T-helper 2 cell (primary cell): ENCODE measurements at regions not wholly inside any gene's neighbourhood (a gene's known extent, or its start where the extent isn't known, plus 50 kb on each side); places are given as distances from the start of the nearest gene placed in this dataset.
"Not testable (repeated sequence)": the region's sequence is repeated elsewhere in the genome, so short reads cannot be mapped to it uniquely, and the experiment has no call there.

Experiments
- DNase-seq, 5 experiments: peaks; one replicate each; pipeline versions ENCODE4 v3.0.0 to v3.0.0-alpha.2; 2012 to 2022

DNA sequence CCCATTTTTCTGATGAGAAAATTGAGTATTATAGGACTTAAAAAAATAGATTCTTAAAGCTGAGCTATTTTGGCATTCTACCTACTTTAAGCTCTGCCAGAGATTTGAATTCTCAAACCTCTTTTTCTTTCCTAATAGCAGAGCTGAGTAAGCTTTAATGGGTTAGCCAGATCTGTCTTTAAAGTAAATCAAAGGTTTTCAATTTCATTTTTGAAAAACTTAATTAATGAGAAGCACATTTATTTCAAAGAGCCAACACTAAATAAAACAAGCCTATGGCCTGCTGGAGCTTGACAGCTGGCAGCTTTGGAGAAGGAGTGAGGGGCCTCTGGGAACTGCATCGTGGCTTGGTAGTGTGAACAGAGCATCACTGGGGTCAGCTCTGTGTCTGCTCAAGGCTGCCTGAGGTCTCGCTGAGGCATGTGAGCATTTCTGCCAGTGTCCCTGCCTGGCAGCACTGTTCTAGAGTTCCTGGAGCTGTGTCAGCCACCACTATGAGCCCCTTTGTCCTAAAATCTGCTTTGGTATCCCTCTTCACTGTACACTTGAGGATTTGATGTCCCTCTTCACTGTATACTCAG, 50.4 kb upstream of the PRSS23 start:
- no peak for DNase-seq

DNA sequence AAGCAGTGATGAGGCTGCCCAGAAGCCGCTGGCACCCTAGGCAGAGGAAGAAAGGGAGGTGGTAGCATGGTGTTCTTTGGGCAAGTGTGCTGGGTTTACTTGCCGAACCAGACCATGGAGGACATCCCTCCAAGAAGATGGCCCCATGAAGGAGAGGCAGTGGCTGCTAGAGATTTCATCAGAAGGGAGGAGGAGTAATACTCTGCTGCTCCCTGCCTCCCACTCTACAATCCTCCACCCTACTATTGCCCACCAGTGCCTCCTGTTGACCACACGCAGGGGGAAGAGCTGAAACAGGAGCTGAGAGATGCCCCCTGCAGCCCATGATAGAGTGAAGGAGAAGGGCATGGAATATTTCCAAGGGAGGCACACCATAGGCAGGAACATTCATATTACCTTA, 51.0 kb upstream of the PRSS23 start:
- no peak for DNase-seq

DNA sequence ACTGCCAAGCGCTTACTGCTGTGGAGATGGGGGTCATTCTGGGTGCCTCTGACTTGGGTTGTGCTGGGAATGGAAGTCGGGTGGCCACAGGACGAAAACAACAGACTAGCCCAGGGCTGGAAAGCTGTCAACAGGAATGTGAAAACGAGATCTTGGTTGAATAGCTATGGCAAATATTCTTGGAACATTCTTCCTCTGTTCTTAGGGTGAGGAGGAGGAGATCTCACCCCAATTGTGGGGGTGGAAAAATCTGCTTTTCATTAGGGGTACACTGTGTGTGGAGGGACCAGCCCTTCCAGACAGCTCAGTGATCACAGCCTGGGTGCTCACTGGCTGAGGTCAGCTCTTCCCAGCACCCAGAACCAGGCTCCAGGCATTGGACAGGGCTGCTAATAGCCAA, 52.0 kb upstream of the PRSS23 start:
- DNase-seq = no peak

DNA sequence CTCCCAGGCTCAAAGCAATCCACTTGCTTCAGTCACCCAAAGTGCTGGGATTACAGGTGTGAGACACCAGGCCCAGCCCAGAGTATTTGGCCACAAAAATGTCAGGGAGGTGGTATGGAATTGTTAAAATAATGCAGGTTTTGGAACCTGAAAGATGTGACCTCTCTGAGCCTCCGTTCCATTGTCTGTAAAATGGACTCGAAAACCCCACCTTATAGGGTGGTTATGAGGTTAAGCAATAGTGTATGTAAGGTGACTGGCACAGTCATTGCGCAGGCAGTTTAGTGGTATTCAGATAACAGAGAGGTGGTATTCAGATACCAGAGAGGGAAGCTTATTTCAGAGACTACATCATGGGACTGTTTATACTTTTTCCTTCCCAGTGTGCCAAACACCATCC, 52.5 kb upstream of the PRSS23 start:
- no peak for DNase-seq

DNA sequence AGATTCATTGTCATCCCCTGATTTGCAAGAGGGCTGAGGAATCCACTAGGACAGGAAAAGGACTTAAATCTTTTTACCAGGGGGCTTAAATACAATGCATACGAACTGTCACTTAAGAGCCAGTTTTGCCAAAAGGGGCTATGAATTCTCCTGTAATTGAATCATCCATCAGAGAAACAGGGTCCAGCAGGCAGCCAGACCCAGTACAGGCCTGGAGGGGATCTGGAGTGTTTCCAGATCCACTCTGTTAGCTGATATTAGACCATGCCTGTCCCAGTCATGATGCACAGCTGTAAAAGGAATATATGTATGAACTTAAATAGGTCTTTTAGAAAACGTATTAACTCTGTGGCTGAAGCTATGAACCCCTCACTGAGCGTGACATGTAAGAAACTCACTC, 53.8 kb upstream of the PRSS23 start:
- no peak for DNase-seq

DNA sequence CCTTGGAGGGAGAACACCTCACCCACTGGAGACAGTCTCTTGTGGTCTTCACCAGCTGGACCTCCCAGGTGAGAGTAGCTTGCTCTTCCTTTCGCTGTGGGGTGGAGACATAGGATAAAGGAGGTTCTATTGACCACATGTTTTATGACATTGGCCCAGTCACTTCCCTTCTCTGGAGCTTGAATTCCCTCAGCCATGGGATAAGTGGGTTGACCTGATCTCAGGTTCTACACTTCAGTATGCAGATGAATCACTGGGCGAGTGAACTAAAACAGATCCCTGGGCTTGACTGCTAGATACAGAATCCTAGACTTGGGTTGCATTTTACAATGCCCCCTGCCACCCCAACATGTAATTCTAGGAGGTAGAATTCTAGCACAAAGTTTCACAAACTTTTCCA, 54.8 kb upstream of the PRSS23 start:
- no peak for DNase-seq

DNA sequence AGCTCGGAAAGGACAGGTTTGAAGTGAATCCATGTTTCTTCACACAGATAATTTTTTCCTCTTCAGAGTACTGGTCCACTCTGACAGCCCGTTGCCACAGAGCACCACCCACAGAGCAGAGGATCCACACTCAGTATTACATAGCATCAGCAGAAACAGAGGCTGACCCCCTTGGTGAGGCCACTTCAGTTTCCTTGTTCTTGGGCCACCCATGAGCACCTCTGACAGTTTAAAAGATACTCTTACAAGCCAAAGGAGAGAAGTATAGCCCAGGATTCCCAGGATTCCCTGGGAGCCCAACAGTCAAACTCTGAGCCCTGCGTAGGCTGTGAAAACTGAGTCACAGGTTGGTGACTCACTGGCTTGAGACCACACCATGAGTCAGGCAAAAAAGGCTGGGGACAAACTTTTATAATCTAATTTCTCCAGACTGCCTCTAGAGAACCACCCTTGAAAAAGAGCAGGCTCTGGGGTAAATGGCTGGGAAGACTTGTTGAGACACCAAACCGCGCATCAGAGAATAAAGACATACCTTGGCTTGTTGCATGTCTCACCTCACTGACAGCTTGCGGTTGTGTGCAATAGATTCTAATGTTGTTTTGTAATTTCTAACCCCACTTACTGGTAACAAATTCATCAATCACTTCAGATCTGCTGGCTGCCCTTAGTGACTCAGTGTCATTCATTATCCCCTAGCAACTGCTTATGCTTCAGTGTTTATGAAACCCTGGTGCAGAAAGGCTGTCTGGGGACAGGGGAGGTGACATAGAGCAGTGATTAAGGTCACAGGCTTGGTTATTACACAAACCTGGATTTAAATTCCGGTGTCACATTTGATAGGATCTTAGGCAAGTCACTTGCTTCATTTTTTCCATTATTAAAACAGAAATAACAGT, 56.9 kb upstream of the PRSS23 start:
- DNase-seq = peak in 1 of 5 experiments; percentile 21

DNA sequence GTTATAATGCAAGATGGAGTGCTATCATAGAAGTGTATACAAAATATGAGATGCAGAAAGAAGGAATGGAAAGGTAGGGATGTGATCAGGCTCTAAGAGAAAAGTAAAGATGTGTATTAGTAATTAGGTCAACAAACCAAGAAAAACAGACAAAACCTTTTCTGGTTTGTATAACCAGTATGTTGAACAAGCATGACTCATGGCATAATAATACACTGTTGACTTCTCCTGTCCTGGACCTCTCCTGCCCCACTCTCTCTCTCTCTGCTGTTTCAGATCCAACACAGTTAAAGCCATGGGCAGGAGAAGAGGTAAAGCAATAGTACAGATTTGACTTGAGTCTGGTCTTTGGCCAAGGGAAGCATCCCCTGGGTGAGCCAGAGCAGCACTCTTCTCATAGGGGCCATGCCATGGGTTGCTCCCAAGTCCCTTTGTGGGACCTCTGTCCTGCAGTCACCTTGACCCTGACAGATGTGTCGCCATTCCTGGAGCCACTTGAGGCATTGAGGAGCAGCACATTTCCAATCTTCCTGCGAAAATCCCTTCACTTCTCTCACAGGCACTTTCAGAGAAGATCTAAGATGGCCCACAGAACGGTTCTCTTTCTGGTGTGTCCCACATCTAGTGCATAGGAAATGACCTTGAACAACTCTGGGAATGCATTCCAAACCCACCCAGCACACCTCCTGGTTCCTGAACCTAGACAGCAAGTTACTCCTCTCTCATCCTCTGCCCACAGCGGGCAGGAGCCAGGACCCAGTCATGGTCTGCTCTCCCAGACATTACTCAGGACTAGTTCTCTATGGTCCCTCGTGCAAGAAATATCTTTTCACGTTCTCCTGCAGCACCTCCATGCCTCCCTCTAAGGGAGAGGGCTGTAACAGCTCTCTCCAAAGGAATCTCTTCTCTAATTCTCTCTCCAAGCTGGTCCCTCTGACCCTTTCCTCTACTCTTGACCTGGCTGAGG, 58.2 kb upstream of the PRSS23 start:
- no peak for DNase-seq

DNA sequence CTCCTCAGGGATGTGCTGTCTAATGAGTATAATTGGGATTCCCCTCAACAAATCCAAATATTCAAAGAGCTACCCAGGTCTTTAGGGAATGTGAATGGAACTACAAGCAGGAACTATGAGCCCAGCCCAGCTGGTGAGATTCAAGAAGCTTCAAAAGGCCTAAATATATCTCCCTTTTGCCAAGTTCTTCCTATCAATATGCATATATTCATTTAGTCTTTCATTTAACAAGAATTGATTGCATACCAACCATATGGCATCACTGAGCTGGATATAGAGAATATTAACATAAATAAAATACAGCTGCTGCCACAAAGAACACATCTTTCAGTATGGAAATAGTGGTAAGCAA, 58.9 kb upstream of the PRSS23 start:
- DNase-seq = no peak

DNA sequence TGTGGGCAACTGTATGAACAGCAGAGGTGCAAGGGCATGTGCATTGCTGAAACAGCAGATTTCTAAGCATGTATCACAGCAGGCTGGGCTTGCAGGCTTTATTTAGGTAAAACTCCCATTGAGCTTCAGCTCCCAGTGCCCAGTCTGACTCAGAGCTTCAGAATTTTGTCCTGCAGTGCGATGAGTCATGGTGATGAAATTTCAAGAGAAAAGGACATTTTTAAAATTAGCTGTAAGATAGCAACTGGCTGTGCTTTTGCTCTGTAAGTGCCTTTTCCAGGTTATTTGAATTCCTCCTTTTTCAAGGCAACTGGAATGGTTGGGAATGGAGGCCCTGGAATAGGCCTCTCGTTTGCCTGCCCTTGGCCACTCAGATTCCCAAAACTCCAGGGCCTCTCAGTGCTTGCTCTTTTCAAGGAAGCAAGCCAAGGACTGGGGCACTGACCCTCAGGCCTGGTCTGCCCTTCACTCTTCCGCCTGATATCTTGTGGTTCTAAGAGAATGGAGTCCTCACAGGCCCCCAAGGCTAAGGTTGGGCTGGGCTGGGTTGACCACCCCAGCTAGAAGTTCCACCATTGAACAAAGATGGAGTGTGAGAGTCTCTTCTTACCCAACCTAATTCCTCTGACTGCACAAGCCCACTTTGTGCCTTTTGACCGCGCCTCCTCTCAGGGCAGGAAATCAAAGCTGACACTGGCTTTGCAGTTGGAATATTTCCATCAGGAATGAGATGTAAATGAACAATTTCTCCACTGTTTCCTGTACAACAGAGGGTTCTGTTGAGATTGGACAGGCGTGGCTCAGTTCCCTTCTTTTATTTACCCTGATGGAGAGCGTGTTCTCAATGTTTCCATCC, 59.5 kb upstream of the PRSS23 start:
- no peak for DNase-seq

DNA sequence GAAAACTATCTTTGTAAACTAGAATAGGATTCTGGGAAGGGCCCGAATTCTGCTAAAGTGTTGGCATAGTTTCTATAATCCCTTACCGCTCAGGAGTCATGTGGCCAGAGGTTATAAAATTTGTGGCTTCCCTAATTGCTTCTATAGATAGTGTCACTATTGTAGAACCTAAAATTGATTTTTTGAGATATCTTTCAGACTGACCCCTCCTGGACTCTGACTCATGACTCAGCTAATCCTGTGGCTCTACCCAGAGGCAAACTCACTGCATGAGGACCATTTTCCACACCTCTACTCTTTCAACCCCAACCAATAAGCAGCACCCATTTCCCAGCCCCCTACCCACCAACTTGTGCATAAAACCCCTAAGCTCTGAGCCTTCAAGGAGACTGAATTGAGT, 61.8 kb upstream of the PRSS23 start:
- DNase-seq = no peak

DNA sequence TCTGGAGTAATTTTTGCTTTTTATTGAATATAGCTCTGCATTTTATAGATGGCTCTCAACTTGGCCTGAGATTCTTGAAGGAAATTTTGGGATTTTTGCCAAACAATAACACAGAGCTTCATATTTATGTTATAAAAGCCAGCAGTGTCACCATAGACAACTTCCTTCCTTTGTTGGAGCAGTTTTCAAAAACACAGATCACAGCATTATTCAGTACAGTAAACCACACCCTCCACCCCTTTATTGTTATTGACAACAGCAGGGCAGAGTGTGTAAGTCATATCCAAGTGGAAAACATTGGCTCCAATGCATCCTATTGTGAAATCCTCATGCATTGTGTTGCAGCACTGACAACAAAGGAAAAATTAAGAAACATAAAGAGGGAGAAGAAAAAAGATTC, 62.6 kb upstream of the PRSS23 start:
- no peak for DNase-seq

DNA sequence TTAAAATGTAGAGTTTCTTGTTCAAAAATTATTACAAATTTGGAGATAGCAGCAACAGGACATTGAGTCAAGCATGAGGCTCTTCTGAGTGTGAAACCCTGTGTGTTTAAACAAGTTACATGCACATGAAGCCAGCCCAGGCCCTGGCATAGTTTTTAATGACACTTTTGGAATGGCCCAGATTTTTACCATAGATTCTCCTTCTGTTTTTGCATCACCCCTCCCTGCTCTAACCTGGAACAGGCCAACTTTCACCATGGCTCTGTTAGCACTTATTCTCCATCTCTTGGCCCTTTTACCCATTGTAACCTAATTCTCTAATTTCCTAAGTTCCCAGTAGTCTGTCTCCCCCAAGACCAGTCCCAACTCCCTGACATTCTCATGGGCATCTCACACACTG, 63.1 kb upstream of the PRSS23 start:
- DNase-seq = no peak

DNA sequence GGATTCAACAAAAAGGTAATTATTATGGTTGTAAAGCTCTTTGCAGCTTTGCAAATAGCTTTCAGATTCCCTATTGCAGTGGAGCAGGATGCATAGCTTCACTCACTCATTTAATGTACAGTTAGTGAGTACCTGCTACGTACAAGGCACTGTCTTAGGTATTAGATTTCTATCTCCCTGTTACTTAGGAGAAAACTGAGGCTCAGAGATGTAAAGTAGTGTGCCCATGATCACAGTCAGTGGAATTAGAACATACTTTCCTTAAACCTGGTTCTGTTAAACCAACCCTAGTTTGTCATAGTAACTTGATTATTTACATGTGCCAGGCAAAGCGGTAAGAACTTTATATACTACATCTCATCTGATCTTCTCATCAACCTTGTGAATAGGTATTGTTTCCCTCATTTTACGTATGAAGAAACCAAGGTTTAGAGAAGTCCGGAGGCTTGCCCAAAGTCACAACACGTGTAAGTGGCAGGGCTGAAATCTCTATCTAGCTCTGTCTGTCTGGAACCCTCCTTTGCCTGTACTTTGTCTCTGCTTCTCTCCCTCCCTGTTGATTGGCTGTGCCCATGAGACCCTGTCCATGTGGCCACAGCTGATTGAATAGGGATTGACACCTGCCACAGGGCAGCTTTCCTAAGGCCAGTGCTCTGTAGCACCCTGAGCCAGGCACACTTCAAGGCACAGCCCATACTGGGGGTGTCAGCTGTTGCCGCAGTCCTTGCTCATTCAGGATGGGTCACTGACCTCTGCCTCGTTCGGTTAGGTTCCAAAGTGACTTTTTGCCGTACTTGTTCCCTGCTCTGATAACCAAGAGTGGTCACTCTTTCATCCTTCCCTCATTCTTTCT, 63.8 kb upstream of the PRSS23 start:
- DNase-seq = no peak

DNA sequence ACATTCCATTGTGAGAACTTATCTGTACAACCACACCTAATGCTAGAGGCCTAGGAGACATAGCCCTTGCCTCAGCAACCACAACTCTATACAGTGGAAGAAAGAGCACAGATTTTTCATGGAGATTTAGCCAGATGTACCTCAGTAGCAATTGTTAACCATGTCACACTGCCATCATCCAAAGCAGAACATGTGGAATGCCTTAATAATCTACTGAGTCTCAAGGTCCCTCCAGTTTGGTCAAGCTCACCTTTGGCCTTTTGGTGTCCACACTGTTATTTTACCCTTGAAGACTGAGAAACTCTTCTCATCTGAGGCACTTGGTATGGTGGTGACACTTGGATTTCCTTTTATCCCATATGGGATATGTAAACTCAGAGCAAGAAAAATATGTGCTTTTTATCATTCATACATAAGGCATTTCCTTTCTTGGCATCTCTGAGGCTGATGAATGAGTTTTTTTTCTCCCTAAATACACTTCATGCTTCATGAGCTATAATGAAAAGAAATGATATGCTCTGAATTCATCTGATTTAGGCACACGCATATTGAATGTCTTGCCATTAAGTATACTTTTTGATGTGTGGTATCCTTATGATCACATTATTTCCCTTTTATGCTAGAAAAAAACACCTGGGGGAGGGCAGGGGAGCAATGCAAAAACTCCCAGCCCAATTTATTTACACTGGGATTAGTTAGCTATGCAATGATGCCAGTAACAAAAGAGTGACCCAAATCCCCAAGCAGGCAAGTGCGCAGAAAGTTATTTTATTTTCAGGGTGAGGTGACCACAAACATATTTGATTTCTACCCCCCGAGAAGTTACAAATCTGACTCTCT, 63.3 kb upstream of the ME3 start:
- no peak for DNase-seq

DNA sequence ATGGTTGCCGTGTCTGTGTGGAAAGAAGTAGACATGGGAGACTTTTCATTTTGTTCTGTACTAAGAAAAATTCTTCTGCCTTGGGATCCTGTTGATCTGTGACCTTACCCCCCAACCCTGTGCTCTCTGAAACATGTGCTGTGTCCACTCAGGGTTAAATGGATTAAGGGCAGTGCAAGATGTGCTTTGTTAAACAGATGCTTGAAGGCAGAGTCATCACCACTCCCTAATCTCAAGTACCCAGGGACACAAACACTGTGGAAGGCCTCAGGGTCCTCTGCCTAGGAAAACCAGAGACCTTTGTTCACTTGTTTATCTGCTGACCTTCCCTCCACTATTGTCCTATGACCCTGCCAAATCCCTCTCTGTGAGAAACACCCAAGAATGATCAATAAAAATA, 60.3 kb upstream of the ME3 start:
- DNase-seq = not testable (repeated sequence)

DNA sequence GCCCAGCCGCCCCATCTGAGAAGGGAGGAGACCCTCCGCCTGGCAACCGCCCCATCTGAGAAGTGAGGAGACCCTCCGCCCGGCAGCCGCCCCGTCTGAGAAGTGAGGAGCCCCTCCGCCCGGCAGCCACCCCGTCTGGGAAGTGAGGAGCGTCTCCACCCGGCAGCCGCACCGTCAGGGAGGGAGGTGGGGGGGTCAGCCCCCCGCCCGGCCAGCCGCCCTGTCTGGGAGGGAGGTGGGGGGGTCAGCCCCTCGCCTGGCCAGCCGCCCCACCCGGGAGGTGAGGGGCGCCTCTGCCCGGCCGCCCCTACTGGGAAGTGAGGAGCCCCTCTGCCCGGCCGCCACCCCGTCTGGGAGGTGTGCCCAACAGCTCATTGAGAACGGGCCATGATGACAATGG, 59.9 kb upstream of the ME3 start:
- not testable (repeated sequence) for DNase-seq

DNA sequence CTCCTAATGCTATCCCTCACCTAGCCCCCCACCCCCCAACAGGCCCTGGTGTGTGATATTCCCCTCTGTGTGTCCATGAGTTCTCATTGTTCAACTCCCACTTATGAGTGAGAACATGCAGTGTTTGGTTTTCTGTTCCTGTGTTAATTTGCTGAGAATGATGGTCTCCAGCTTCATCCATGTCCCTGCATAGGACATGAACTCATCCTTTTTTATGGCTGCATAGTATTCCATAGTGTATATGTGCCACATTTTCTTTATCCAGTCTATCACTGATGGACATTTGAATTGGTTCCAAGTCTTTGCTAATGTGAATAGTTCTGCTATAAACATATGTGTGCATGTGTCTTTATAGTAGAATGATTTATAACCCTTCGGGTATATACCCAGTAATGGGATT, 57.2 kb upstream of the ME3 start:
- DNase-seq = not testable (repeated sequence)

DNA sequence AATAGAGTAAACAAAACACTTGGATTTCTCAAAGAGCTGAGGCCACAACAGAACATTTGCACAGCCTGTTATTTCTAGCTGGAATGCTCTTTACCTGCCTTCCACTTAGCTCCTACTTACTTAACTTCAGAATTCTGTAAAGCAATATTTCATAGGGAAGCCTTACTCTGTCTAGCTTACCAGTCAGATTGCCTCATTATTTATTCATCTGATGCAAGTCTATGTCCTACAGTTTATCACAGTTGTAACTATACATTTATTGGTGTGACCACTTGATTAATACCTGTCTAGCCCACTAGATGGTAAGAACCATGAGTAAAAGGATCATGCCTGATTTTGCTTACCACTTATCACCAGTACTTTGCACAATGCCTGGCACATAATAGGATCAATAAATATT, 56.1 kb upstream of the ME3 start:
- DNase-seq = no peak

DNA sequence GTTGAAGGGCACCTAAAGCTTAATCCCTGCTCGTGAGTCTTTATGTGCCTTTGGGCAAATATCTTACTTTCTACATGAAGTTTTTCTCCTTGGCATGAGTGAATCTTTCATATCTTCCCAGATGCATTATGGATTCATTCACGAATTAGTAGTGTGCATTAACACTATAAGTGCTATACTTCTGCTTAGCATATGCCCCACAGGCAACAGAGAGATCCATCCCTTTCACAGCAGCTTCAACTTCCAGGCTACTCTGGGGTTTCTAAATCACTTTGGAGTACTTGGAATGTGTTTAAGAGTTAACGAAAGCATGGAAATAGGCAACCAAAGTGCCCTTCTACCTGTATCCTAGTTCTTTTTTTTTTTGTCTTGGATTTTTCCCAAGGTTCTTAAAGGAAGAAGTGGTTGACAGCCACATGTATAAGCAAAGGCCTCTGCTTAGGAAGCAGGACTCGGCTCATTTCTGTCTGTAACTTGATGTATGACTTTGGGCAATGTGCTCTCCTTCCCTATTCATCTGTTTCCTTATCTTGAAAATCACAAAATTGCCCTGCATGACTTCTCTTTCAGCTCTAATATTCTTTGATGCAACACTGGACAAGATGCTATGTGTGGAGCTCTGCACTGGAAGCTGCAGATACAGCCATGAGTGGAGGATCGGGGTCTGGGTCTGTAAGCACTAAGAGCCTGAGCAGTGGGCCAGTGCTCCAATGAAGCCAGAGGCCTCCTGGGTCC, 54.5 kb upstream of the ME3 start:
- no peak for DNase-seq
